C4-2B (cell line): ENCODE measurements at regions not wholly inside any gene's neighbourhood (a gene's known extent, or its start where the extent isn't known, plus 50 kb on each side); places are given as distances from the start of the nearest gene placed in this dataset.

ENCODE experiments used
- H3K27ac ChIP-seq: fragments of 450-650 bp; 2 replicates; pipeline ENCODE4 v1.5.1; 2017
- CTCF ChIP-seq: fragments of 450-650 bp; conservative IDR thresholded peaks from 2 replicates; pipeline ENCODE4 v1.5.1; 2017; ENCODE audit warnings: mild to moderate bottlenecking
- ZFX ChIP-seq: fragments of 450-650 bp; IDR thresholded peaks from 2 replicates; pipeline ENCODE4 v1.6.1; 2017

- TF ChIP-seq CTCF = no peak
- no peak for TF ChIP-seq ZFX
- H3K27ac ChIP-seq = no peak overlapping the region
These were observed 57.7 kb upstream of the HES1 start for GRCh38 chr3:194078045-194078821.

- TF ChIP-seq CTCF = no peak
- no peak overlapping the region for H3K27ac ChIP-seq
These were observed 56.2 kb upstream of the HES1 start for GRCh38 chr3:194079702-194080172.

DNA sequence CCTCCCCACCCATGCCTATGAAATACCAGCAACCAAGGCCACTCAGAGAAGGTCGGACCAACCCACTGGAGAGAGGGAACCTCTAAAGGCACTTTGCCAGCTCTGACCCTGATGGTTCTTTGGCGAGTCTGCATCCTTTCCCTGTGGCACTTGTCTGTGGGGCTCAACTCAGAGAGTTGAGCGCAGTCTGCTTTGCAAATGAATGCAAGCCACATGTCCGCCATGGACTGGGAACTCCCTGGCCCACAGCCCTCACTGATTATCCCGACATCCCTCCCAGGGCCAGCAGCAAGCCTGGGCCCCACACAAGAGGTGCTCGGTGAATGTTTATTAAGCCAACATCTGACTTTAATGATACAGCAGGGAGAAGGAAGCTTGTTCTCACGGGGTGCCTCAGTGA is 55.5 kb upstream of the HES1 start:
- H3K27ac ChIP-seq = no peak overlapping the region
- no peak for TF ChIP-seq ZFX
- TF ChIP-seq CTCF = no peak

DNA sequence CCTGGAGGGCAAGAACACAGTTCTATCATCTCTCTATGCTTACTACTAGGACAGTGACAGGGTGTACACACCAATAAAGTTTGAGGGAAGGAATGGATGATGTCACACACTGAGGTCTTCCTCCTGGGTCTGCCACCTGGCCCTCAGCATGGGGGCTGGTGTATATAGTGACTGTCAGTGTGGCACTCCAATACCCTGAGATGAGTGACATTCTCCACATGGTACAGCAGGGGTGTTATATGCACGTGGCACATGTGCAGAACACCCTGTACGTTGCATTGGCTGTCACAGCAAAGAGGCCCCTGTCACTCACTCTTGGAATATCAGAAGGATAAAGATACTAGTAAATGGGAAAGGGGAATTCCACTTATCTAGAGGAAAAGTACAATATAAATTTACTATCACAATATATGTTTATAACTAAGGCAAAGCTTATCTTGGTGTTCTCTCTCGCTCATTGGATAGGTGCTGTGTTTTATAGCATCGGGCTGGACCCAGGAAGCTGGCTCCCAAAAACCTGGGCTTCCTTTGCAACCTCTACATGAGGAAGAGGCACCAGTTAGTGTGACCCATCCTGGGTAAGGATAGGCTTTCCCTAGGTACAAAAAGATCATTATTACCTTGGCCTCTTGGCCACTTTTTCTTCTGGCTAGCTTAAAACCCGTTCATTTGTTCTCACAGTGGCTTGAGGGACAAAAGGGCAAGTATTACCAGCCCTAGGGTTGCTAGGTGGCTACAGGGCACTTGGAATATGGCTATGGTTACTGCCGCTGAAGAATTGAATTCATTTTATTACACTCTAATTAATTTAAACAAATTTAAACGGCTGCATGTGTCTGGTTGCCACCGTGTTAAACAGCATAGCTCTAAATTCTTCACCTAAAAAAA is 54.8 kb upstream of the HES1 start:
- TF ChIP-seq CTCF (no peak), ZFX (no peak)
- H3K27ac ChIP-seq = no peak overlapping the region

GRCh38 chr3:194081826-194082225 is 54.1 kb upstream of the HES1 start:
- H3K27ac ChIP-seq = no peak overlapping the region
- no peak for TF ChIP-seq ZFX
- no peak for TF ChIP-seq CTCF

GRCh38 chr3:194082743-194083636 is 53.0 kb upstream of the HES1 start:
- TF ChIP-seq ZFX (no peak), CTCF (no peak)
- no peak overlapping the region for H3K27ac ChIP-seq
